ENCODE measurements at regions not wholly inside any gene's neighbourhood (a gene's known extent, or its start where the extent isn't known, plus 50 kb on each side); places are given as distances from the start of the nearest gene placed in this dataset.

GRCh38 chr4:1495416-1496115 lies 89.3 kb upstream of the NKX1-1 start:
- DNase-seq (ENCODE audit: low read depth): no peak

GRCh38 chr4:1494416-1495315 lies 88.4 kb upstream of the NKX1-1 start:
- no peak for DNase-seq (ENCODE audit: low read depth)

- no peak for DNase-seq (ENCODE audit: low read depth)
Observed at GRCh38 chr4:1493540-1494287, 87.5 kb upstream of the NKX1-1 start.

- no peak for DNase-seq (ENCODE audit: low read depth)
Observed at GRCh38 chr4:1492651-1493539, 86.7 kb upstream of the NKX1-1 start.

- DNase-seq (ENCODE audit: low read depth): no peak
Observed at GRCh38 chr4:1492142-1492457, 85.9 kb upstream of the NKX1-1 start.

GRCh38 chr4:1491328-1492141 lies 85.3 kb upstream of the NKX1-1 start:
- no peak for DNase-seq (ENCODE audit: low read depth)

GRCh38 chr4:1490654-1491327 lies 84.5 kb upstream of the NKX1-1 start:
- DNase-seq (ENCODE audit: low read depth): no peak

- no peak for DNase-seq (ENCODE audit: low read depth)
Observed at GRCh38 chr4:1490011-1490653, 83.9 kb upstream of the NKX1-1 start.

- DNase-seq (ENCODE audit: low read depth): no peak
Observed at GRCh38 chr4:1489639-1489995, 83.4 kb upstream of the NKX1-1 start.

GRCh38 chr4:1488831-1489638 lies 82.8 kb upstream of the NKX1-1 start:
- DNase-seq (ENCODE audit: low read depth): no peak

- DNase-seq (ENCODE audit: low read depth): no peak
Observed at GRCh38 chr4:1488357-1488756, 82.1 kb upstream of the NKX1-1 start.

- DNase-seq (ENCODE audit: low read depth): no peak
Observed at GRCh38 chr4:1487761-1488160, 81.5 kb upstream of the NKX1-1 start.

GRCh38 chr4:1487106-1487505 lies 80.9 kb upstream of the NKX1-1 start:
- no peak for DNase-seq (ENCODE audit: low read depth)

- no peak for DNase-seq (ENCODE audit: low read depth)
Observed at GRCh38 chr4:1485280-1485679, 79.0 kb upstream of the NKX1-1 start.

GRCh38 chr4:1480720-1481119 lies 74.5 kb upstream of the NKX1-1 start:
- no peak for DNase-seq (ENCODE audit: low read depth)

- DNase-seq (ENCODE audit: low read depth): no peak
Observed at GRCh38 chr4:1479454-1479853, 73.2 kb upstream of the NKX1-1 start.

- DNase-seq (ENCODE audit: low read depth): no peak
Observed at GRCh38 chr4:1478766-1479355, 72.6 kb upstream of the NKX1-1 start.

GRCh38 chr4:1477045-1477840 lies 71.0 kb upstream of the NKX1-1 start:
- no peak for DNase-seq (ENCODE audit: low read depth)

All from activated T-cell treated with anti-CD3 and anti-CD28 coated beads for 48 hours (primary cell).